ENCODE measurements at regions not wholly inside any gene's neighbourhood (a gene's known extent, or its start where the extent isn't known, plus 50 kb on each side); places are given as distances from the start of the nearest gene placed in this dataset.

GRCh38 chr5:3373391-3373790 is 222.2 kb upstream of the IRX1 start:
- no peak overlapping the region for H3K4me3 ChIP-seq (ENCODE audit: low read depth, low read length)
- no peak for TF ChIP-seq CTCF (conservative IDR thresholded peaks at IDR 0.05; ENCODE audit: low read depth, low read length)
- DNase-seq (ENCODE audit: low read depth): no peak

GRCh38 chr5:3372289-3372688 is 223.3 kb upstream of the IRX1 start:
- TF ChIP-seq CTCF (conservative IDR thresholded peaks at IDR 0.05; ENCODE audit: low read depth, low read length): no peak
- H3K4me3 ChIP-seq (ENCODE audit: low read depth, low read length): no peak overlapping the region
- no peak for DNase-seq (ENCODE audit: low read depth)

GRCh38 chr5:3365501-3366215 is 230.0 kb upstream of the IRX1 start:
- no peak for DNase-seq (ENCODE audit: low read depth)
- H3K4me3 ChIP-seq (ENCODE audit: low read depth, low read length): no peak overlapping the region
- TF ChIP-seq CTCF (conservative IDR thresholded peaks at IDR 0.05; ENCODE audit: low read depth, low read length): no peak

- DNase-seq (ENCODE audit: low read depth): no peak
- H3K4me3 ChIP-seq (ENCODE audit: low read depth, low read length): no peak overlapping the region
- TF ChIP-seq CTCF (conservative IDR thresholded peaks at IDR 0.05; ENCODE audit: low read depth, low read length): no peak
Measured at GRCh38 chr5:3364941-3365340, 230.7 kb upstream of the IRX1 start.

- no peak overlapping the region for H3K4me3 ChIP-seq (ENCODE audit: low read depth, low read length)
- DNase-seq (ENCODE audit: low read depth): no peak
- no peak for TF ChIP-seq CTCF (conservative IDR thresholded peaks at IDR 0.05; ENCODE audit: low read depth, low read length)
Measured at GRCh38 chr5:3364433-3364832, 231.2 kb upstream of the IRX1 start.

GRCh38 chr5:3362606-3362910 is 233.1 kb upstream of the IRX1 start:
- no peak for DNase-seq (ENCODE audit: low read depth)
- TF ChIP-seq CTCF (conservative IDR thresholded peaks at IDR 0.05; ENCODE audit: low read depth, low read length): no peak
- H3K4me3 ChIP-seq (ENCODE audit: low read depth, low read length): no peak overlapping the region

GRCh38 chr5:3361811-3362605 is 233.6 kb upstream of the IRX1 start:
- H3K4me3 ChIP-seq (ENCODE audit: low read depth, low read length): no peak overlapping the region
- no peak for TF ChIP-seq CTCF (conservative IDR thresholded peaks at IDR 0.05; ENCODE audit: low read depth, low read length)
- DNase-seq (ENCODE audit: low read depth): no peak
